SK-N-MC (cell line): ENCODE measurements at regions not wholly inside any gene's neighbourhood (a gene's known extent, or its start where the extent isn't known, plus 50 kb on each side); places are given as distances from the start of the nearest gene placed in this dataset.

ENCODE experiments used
- FOXP2 ChIP-seq: optimal IDR thresholded peaks from 2 replicates; pipeline ENCODE3; 2011; ENCODE audit warnings: mild to moderate bottlenecking, moderate library complexity; ENCODE audit not compliant: insufficient read depth; ENCODE audit errors: extremely low read length, control extremely low read depth
- POLR2AphosphoS5 ChIP-seq: IDR thresholded peaks from 2 replicates; pipeline ENCODE4 v1.6.1; 2012; ENCODE audit warnings: mild to moderate bottlenecking, low read depth, low read length, borderline replicate concordance

GRCh38 chr19:28027116-28027515 lies 1185.8 kb downstream of the UQCRFS1 start:
- TF ChIP-seq FOXP2 = no peak
- no peak for TF ChIP-seq POLR2AphosphoS5
